Natural killer cell (primary cell): ENCODE measurements at regions not wholly inside any gene's neighbourhood (a gene's known extent, or its start where the extent isn't known, plus 50 kb on each side); places are given as distances from the start of the nearest gene placed in this dataset.

ENCODE experiments used
- ATAC-seq, 3 donors: fragments of 150-1000 bp in 2 of 3; fragments of 200-7000 bp in 1 of 3; cut with Tn5 transposase; 1 replicate in 1 of 3; 2 replicates in 2 of 3; pipeline ENCODE4 v1.10.0; 2021; ENCODE audit warnings: mild to moderate bottlenecking in 2 of 3, moderate library complexity in 2 of 3
- DNase-seq, 2 donors: peaks; one replicate each; pipeline versions ENCODE4 v3.0.0 to v3.0.0-alpha.2; 2013 to 2021; ENCODE audit warnings: mixed read lengths in 1 of 2
- H3K27ac ChIP-seq: one replicate; pipeline ENCODE4 v1.5.1; 2013; ENCODE audit warnings: mild to moderate bottlenecking, low read length
- H3K27me3 ChIP-seq: one replicate; pipeline ENCODE4 v1.6.1; 2013; ENCODE audit warnings: low read length; ENCODE audit not compliant: control insufficient read depth, insufficient read depth
- H3K36me3 ChIP-seq: one replicate; pipeline ENCODE4 v1.6.1; 2013; ENCODE audit warnings: low read length; ENCODE audit not compliant: control insufficient read depth, insufficient read depth
- H3K4me1 ChIP-seq: one replicate; pipeline ENCODE4 v1.6.1; 2013; ENCODE audit warnings: low read length; ENCODE audit not compliant: control insufficient read depth, insufficient read depth
- H3K4me3 ChIP-seq: one replicate; pipeline ENCODE4 v1.5.1; 2013; ENCODE audit warnings: low read length
- H3K9me3 ChIP-seq: one replicate; pipeline ENCODE4 v1.6.1; 2013; ENCODE audit warnings: low read length; ENCODE audit not compliant: control insufficient read depth, insufficient read depth
- H3K27ac Mint-ChIP-seq, 2 donors: one replicate each; pipeline ENCODE4 v1.8.0; 2022; ENCODE audit warnings: mild to moderate bottlenecking in 2 of 2, mixed read lengths in 2 of 2, moderate library complexity in 1 of 2
- H3K27me3 Mint-ChIP-seq, 2 donors: one replicate each; pipeline ENCODE4 v1.8.0; 2022; ENCODE audit warnings: low read depth in 2 of 2, mixed read lengths in 2 of 2
- H3K36me3 Mint-ChIP-seq: one replicate; pipeline ENCODE4 v1.8.0; 2022; ENCODE audit warnings: mixed read lengths
- H3K4me1 Mint-ChIP-seq, 2 donors: one replicate each; pipeline ENCODE4 v1.8.0; 2022; ENCODE audit warnings: mixed read lengths in 2 of 2
- H3K4me3 Mint-ChIP-seq: one replicate; pipeline ENCODE4 v1.8.0; 2022; ENCODE audit warnings: mild to moderate bottlenecking, moderate library complexity, mixed read lengths
- H3K9me3 Mint-ChIP-seq, 2 donors: one replicate each; pipeline ENCODE4 v1.8.0; 2022; ENCODE audit warnings: mixed read lengths in 2 of 2
- CTCF ChIP-seq: fragments of 200-600 bp; IDR thresholded peaks from one replicate; pipeline ENCODE4 v1.8.0; 2022; ENCODE audit warnings: antibody characterized with exemption
- WGBS: methylation state at CpG from one replicate; pipeline ENCODE4 v1.1.7; 2013; ENCODE audit warnings: missing lambda C conversion rate; ENCODE audit not compliant: insufficient coverage; 5-methylcytosine and 5-hydroxymethylcytosine counted together
- intact Hi-C: fragments of 100-400 bp; cut with micrococcal nuclease; formaldehyde crosslinking; loops from one replicate; pipeline ENCODE4 v1.14.2; 2022

GRCh38 chr3:80543154-80543553, 775.4 kb upstream of the ROBO1 start:
- ATAC-seq: no peak

GRCh38 chr3:80542456-80542855, 774.7 kb upstream of the ROBO1 start:
- peaks cover 7% of the 10 kb centered on the region for H3K9me3 ChIP-seq
- no peaks in the 10 kb centered on the region for H3K36me3 ChIP-seq
- TF ChIP-seq CTCF: no peak
- Mint-ChIP-seq H3K4me3 (no peak overlapping the region), H3K9me3 (peaks cover 9 to 28% of the 10 kb centered on the region in 2 donors), H3K4me1 (no peaks in the 10 kb centered on the region), H3K27me3 (no peaks in the 10 kb centered on the region), H3K27ac (no peak overlapping the region), H3K36me3 (peaks cover 7% of the 10 kb centered on the region)
- intact Hi-C loops: no loop called here
- no peaks in the 10 kb centered on the region for H3K27me3 ChIP-seq
- ATAC-seq (no peak), DNase-seq (no peak)
- no peak overlapping the region for H3K27ac ChIP-seq
- H3K4me3 ChIP-seq: no peak overlapping the region
- H3K4me1 ChIP-seq: no peaks in the 10 kb centered on the region

More at GRCh38 chr3:80543154-80543553, 775.4 kb upstream of the ROBO1 start:
- H3K27me3 ChIP-seq: no peaks in the 10 kb centered on the region
- Mint-ChIP-seq H3K36me3 (peaks cover 7% of the 10 kb centered on the region), H3K27ac (no peak overlapping the region), H3K4me3 (no peak overlapping the region), H3K4me1 (no peaks in the 10 kb centered on the region), H3K9me3 (peaks cover 9 to 28% of the 10 kb centered on the region in 2 donors), H3K27me3 (no peaks in the 10 kb centered on the region)
- no peaks in the 10 kb centered on the region for H3K36me3 ChIP-seq
- peaks cover 7% of the 10 kb centered on the region for H3K9me3 ChIP-seq
- intact Hi-C loops: no loop called here
- no peaks in the 10 kb centered on the region for H3K4me1 ChIP-seq
- no peak for DNase-seq
- no peak overlapping the region for H3K4me3 ChIP-seq
- no peak overlapping the region for H3K27ac ChIP-seq
- 100% methylated on average over 1 of the region's 2 CpGs for WGBS
- no peak for TF ChIP-seq CTCF

GRCh38 chr3:80537680-80538079, 769.9 kb upstream of the ROBO1 start:
- Histone ChIP-seq H3K4me3 (no peak overlapping the region), H3K36me3 (no peaks in the 10 kb centered on the region), H3K27ac (no peak overlapping the region), H3K4me1 (no peaks in the 10 kb centered on the region), H3K27me3 (no peaks in the 10 kb centered on the region), H3K9me3 (peaks cover 7% of the 10 kb centered on the region)
- DNase-seq (no peak), ATAC-seq (no peak)
- 73% methylated on average over 4 of the region's 4 CpGs for WGBS
- H3K36me3 Mint-ChIP-seq: no peaks in the 10 kb centered on the region
- H3K9me3 Mint-ChIP-seq: peaks cover 4 to 15% of the 10 kb centered on the region in 2 donors
- H3K4me1 Mint-ChIP-seq: no peaks in the 10 kb centered on the region
- H3K27me3 Mint-ChIP-seq: no peaks in the 10 kb centered on the region
- no peak for TF ChIP-seq CTCF
- no peak overlapping the region for H3K27ac Mint-ChIP-seq
- no peak overlapping the region for H3K4me3 Mint-ChIP-seq
- intact Hi-C loops: no loop called here

GRCh38 chr3:80535286-80535685, 767.5 kb upstream of the ROBO1 start:
- Histone ChIP-seq H3K4me3 (no peak overlapping the region), H3K4me1 (no peaks in the 10 kb centered on the region), H3K9me3 (no peaks in the 10 kb centered on the region), H3K27ac (no peak overlapping the region), H3K36me3 (no peaks in the 10 kb centered on the region), H3K27me3 (no peaks in the 10 kb centered on the region)
- Mint-ChIP-seq H3K9me3 (peaks cover 4 to 15% of the 10 kb centered on the region in 2 donors), H3K27ac (no peak overlapping the region), H3K36me3 (no peaks in the 10 kb centered on the region), H3K27me3 (no peaks in the 10 kb centered on the region), H3K4me1 (no peaks in the 10 kb centered on the region), H3K4me3 (no peak overlapping the region)
- no CpG with 5 or more reads among the region's 1 CpG for WGBS
- no peak for TF ChIP-seq CTCF
- DNase-seq (no peak), ATAC-seq (no peak)
- intact Hi-C loops: no loop called here
